ENCODE measurements at regions not wholly inside any gene's neighbourhood (a gene's known extent, or its start where the extent isn't known, plus 50 kb on each side); places are given as distances from the start of the nearest gene placed in this dataset.

GRCh38 chr5:74070766-74071165, 444.8 kb downstream of the ARHGEF28 start:
- H3K4me3 Mint-ChIP-seq: no peak overlapping the region
- DNase-seq (ENCODE audit: low spot score): no peak
- H3K36me3 Mint-ChIP-seq (ENCODE audit: low read depth): no peaks in the 10 kb centered on the region
- peaks cover 12% of the 10 kb centered on the region for H3K27me3 Mint-ChIP-seq (ENCODE audit: low read depth)
- no peaks in the 10 kb centered on the region for H3K4me1 Mint-ChIP-seq (ENCODE audit: low read depth)
- no peak overlapping the region for H3K27ac Mint-ChIP-seq
- no peaks in the 10 kb centered on the region for H3K9me3 Mint-ChIP-seq

- Mint-ChIP-seq H3K27ac (no peak overlapping the region), H3K4me3 (no peak overlapping the region), H3K4me1 (ENCODE audit: low read depth) (no peaks in the 10 kb centered on the region), H3K9me3 (no peaks in the 10 kb centered on the region), H3K27me3 (ENCODE audit: low read depth) (peaks cover 8% of the 10 kb centered on the region), H3K36me3 (ENCODE audit: low read depth) (no peaks in the 10 kb centered on the region)
- no peak for DNase-seq (ENCODE audit: low spot score)
Measured at GRCh38 chr5:74069741-74070140, 443.7 kb downstream of the ARHGEF28 start.

GRCh38 chr5:74067748-74068541, 441.9 kb downstream of the ARHGEF28 start:
- Mint-ChIP-seq H3K27me3 (ENCODE audit: low read depth) (peaks cover 12% of the 10 kb centered on the region), H3K4me3 (no peak overlapping the region), H3K4me1 (ENCODE audit: low read depth) (no peaks in the 10 kb centered on the region), H3K9me3 (no peaks in the 10 kb centered on the region), H3K36me3 (ENCODE audit: low read depth) (no peaks in the 10 kb centered on the region), H3K27ac (no peak overlapping the region)
- no peak for DNase-seq (ENCODE audit: low spot score)

GRCh38 chr5:74064911-74065310, 438.9 kb downstream of the ARHGEF28 start:
- Mint-ChIP-seq H3K4me1 (ENCODE audit: low read depth) (no peaks in the 10 kb centered on the region), H3K27ac (no peak overlapping the region), H3K27me3 (ENCODE audit: low read depth) (peaks cover 12% of the 10 kb centered on the region), H3K9me3 (no peaks in the 10 kb centered on the region), H3K36me3 (ENCODE audit: low read depth) (no peaks in the 10 kb centered on the region), H3K4me3 (no peak overlapping the region)
- no peak for DNase-seq (ENCODE audit: low spot score)

GRCh38 chr5:74064225-74064624, 438.2 kb downstream of the ARHGEF28 start:
- no peak for DNase-seq (ENCODE audit: low spot score)
- Mint-ChIP-seq H3K4me1 (ENCODE audit: low read depth) (no peaks in the 10 kb centered on the region), H3K9me3 (no peaks in the 10 kb centered on the region), H3K4me3 (no peak overlapping the region), H3K27ac (no peak overlapping the region), H3K36me3 (ENCODE audit: low read depth) (no peaks in the 10 kb centered on the region), H3K27me3 (ENCODE audit: low read depth) (peaks cover 12% of the 10 kb centered on the region)

GRCh38 chr5:74063821-74064220, 437.8 kb downstream of the ARHGEF28 start:
- no peaks in the 10 kb centered on the region for H3K36me3 Mint-ChIP-seq (ENCODE audit: low read depth)
- DNase-seq (ENCODE audit: low spot score): no peak
- H3K27ac Mint-ChIP-seq: no peak overlapping the region
- no peaks in the 10 kb centered on the region for H3K4me1 Mint-ChIP-seq (ENCODE audit: low read depth)
- no peaks in the 10 kb centered on the region for H3K9me3 Mint-ChIP-seq
- H3K27me3 Mint-ChIP-seq (ENCODE audit: low read depth): peaks cover 12% of the 10 kb centered on the region
- no peak overlapping the region for H3K4me3 Mint-ChIP-seq

- peaks cover 11% of the 10 kb centered on the region for H3K27me3 Mint-ChIP-seq (ENCODE audit: low read depth)
- no peaks in the 10 kb centered on the region for H3K9me3 Mint-ChIP-seq
- H3K36me3 Mint-ChIP-seq (ENCODE audit: low read depth): no peaks in the 10 kb centered on the region
- H3K27ac Mint-ChIP-seq: no peak overlapping the region
- DNase-seq (ENCODE audit: low spot score): no peak
- H3K4me3 Mint-ChIP-seq: no peak overlapping the region
- H3K4me1 Mint-ChIP-seq (ENCODE audit: low read depth): no peaks in the 10 kb centered on the region
Measured at GRCh38 chr5:74063346-74063745, 437.4 kb downstream of the ARHGEF28 start.

GRCh38 chr5:74061292-74061691, 435.3 kb downstream of the ARHGEF28 start:
- H3K36me3 Mint-ChIP-seq (ENCODE audit: low read depth): no peaks in the 10 kb centered on the region
- no peak overlapping the region for H3K27ac Mint-ChIP-seq
- H3K4me1 Mint-ChIP-seq (ENCODE audit: low read depth): no peaks in the 10 kb centered on the region
- H3K27me3 Mint-ChIP-seq (ENCODE audit: low read depth): peaks cover 16% of the 10 kb centered on the region
- H3K9me3 Mint-ChIP-seq: no peaks in the 10 kb centered on the region
- no peak for DNase-seq (ENCODE audit: low spot score)
- no peak overlapping the region for H3K4me3 Mint-ChIP-seq

- Mint-ChIP-seq H3K9me3 (no peaks in the 10 kb centered on the region), H3K27me3 (ENCODE audit: low read depth) (peaks cover 16% of the 10 kb centered on the region), H3K36me3 (ENCODE audit: low read depth) (no peaks in the 10 kb centered on the region), H3K4me1 (ENCODE audit: low read depth) (no peaks in the 10 kb centered on the region), H3K27ac (no peak overlapping the region), H3K4me3 (no peak overlapping the region)
- DNase-seq (ENCODE audit: low spot score): no peak
Measured at GRCh38 chr5:74059706-74060105, 433.7 kb downstream of the ARHGEF28 start.

GRCh38 chr5:74056789-74057164, 430.8 kb downstream of the ARHGEF28 start:
- no peak for DNase-seq (ENCODE audit: low spot score)
- Mint-ChIP-seq H3K4me3 (no peak overlapping the region), H3K9me3 (no peaks in the 10 kb centered on the region), H3K27me3 (ENCODE audit: low read depth) (peaks cover 14% of the 10 kb centered on the region), H3K27ac (no peak overlapping the region), H3K36me3 (ENCODE audit: low read depth) (no peaks in the 10 kb centered on the region), H3K4me1 (ENCODE audit: low read depth) (no peaks in the 10 kb centered on the region)

GRCh38 chr5:74056107-74056788, 430.3 kb downstream of the ARHGEF28 start:
- H3K4me3 Mint-ChIP-seq: no peak overlapping the region
- H3K27ac Mint-ChIP-seq: no peak overlapping the region
- H3K36me3 Mint-ChIP-seq (ENCODE audit: low read depth): no peaks in the 10 kb centered on the region
- peaks cover 14% of the 10 kb centered on the region for H3K27me3 Mint-ChIP-seq (ENCODE audit: low read depth)
- no peaks in the 10 kb centered on the region for H3K4me1 Mint-ChIP-seq (ENCODE audit: low read depth)
- DNase-seq (ENCODE audit: low spot score): no peak
- no peaks in the 10 kb centered on the region for H3K9me3 Mint-ChIP-seq

GRCh38 chr5:74055486-74056106, 429.6 kb downstream of the ARHGEF28 start:
- DNase-seq (ENCODE audit: low spot score): no peak
- no peak overlapping the region for H3K4me3 Mint-ChIP-seq
- H3K27ac Mint-ChIP-seq: no peak overlapping the region
- H3K36me3 Mint-ChIP-seq (ENCODE audit: low read depth): no peaks in the 10 kb centered on the region
- H3K27me3 Mint-ChIP-seq (ENCODE audit: low read depth): peaks cover 14% of the 10 kb centered on the region
- H3K9me3 Mint-ChIP-seq: no peaks in the 10 kb centered on the region
- H3K4me1 Mint-ChIP-seq (ENCODE audit: low read depth): no peaks in the 10 kb centered on the region

- H3K36me3 Mint-ChIP-seq (ENCODE audit: low read depth): no peaks in the 10 kb centered on the region
- no peak overlapping the region for H3K27ac Mint-ChIP-seq
- no peaks in the 10 kb centered on the region for H3K4me1 Mint-ChIP-seq (ENCODE audit: low read depth)
- no peaks in the 10 kb centered on the region for H3K9me3 Mint-ChIP-seq
- H3K27me3 Mint-ChIP-seq (ENCODE audit: low read depth): peaks cover 14% of the 10 kb centered on the region
- no peak overlapping the region for H3K4me3 Mint-ChIP-seq
- no peak for DNase-seq (ENCODE audit: low spot score)
Measured at GRCh38 chr5:74054641-74055421, 428.8 kb downstream of the ARHGEF28 start.

- Mint-ChIP-seq H3K4me1 (ENCODE audit: low read depth) (no peaks in the 10 kb centered on the region), H3K9me3 (no peaks in the 10 kb centered on the region), H3K36me3 (ENCODE audit: low read depth) (no peaks in the 10 kb centered on the region), H3K4me3 (no peak overlapping the region), H3K27ac (no peak overlapping the region), H3K27me3 (ENCODE audit: low read depth) (peaks cover 14% of the 10 kb centered on the region)
- DNase-seq (ENCODE audit: low spot score): no peak
Measured at GRCh38 chr5:74054139-74054538, 428.1 kb downstream of the ARHGEF28 start.

Data from T-helper 2 cell treated with Interferon-gamma antibody and Interleukin-4, amounts not matched to agents 5 μg/mL and 100 μg/mL, for 36 hours (primary cell).